Karpas-422 (cell line): ENCODE measurements at regions not wholly inside any gene's neighbourhood (a gene's known extent, or its start where the extent isn't known, plus 50 kb on each side); places are given as distances from the start of the nearest gene placed in this dataset.

Experiments used
- DNase-seq: peaks from one replicate; pipeline ENCODE4 v3.0.0-alpha.2; 2015
- H2AFZ ChIP-seq: fragments of 200-600 bp; sonication (generic); 2 replicates; pipeline ENCODE4 v1.6.1; 2014; ENCODE audit warnings: antibody characterized with exemption, low read length, mixed read lengths
- H3K27ac ChIP-seq: fragments of 200-600 bp; sonication (generic); 2 replicates; pipeline ENCODE4 v1.5.1; 2014; ENCODE audit warnings: mild to moderate bottlenecking, low read length, moderate library complexity
- H3K27me3 ChIP-seq: fragments of 200-600 bp; sonication (generic); 2 replicates; pipeline ENCODE4 v1.6.1; 2014; ENCODE audit warnings: low read length, mixed read lengths
- H3K36me3 ChIP-seq: fragments of 200-600 bp; sonication (generic); 2 replicates; pipeline ENCODE4 v1.6.1; 2014; ENCODE audit warnings: low read length, mixed read lengths; ENCODE audit not compliant: insufficient read depth
- H3K4me1 ChIP-seq: fragments of 200-600 bp; sonication (generic); 2 replicates; pipeline ENCODE4 v1.6.1; 2014; ENCODE audit warnings: mild to moderate bottlenecking, low read length, mixed read lengths
- H3K4me2 ChIP-seq: fragments of 200-600 bp; sonication (generic); 2 replicates; pipeline ENCODE4 v1.6.1; 2014; ENCODE audit warnings: low read length, low read depth, mild to moderate bottlenecking; ENCODE audit not compliant: poor library complexity, severe bottlenecking
- H3K4me3 ChIP-seq: fragments of 200-600 bp; sonication (generic); 2 replicates; pipeline ENCODE4 v1.5.1; 2014; ENCODE audit warnings: mild to moderate bottlenecking, antibody characterized with exemption, low read length, mixed read lengths
- H3K79me2 ChIP-seq: fragments of 200-600 bp; sonication (generic); 2 replicates; pipeline ENCODE4 v1.6.1; 2014; ENCODE audit warnings: mild to moderate bottlenecking, low read length, mixed read lengths
- H3K9ac ChIP-seq: fragments of 200-600 bp; sonication (generic); 2 replicates; pipeline ENCODE4 v1.6.0; 2014; ENCODE audit warnings: low read length
- H3K9me2 ChIP-seq: fragments of 200-600 bp; sonication (generic), shearing (Covaris generic); replicated peaks from 2 replicates; pipeline ENCODE4 v1.6.0; 2014; ENCODE audit warnings: mild to moderate bottlenecking, low read length, moderate library complexity; ENCODE audit not compliant: insufficient read depth
- H3K9me3 ChIP-seq: fragments of 300-700, 200-600 bp; sonication (generic); 2 replicates; pipeline ENCODE4 v1.6.1; 2014; ENCODE audit warnings: low read length, mixed read lengths
- H4K20me1 ChIP-seq: fragments of 200-600 bp; sonication (generic); 2 replicates; pipeline ENCODE4 v1.6.1; 2014; ENCODE audit warnings: mild to moderate bottlenecking, antibody characterized with exemption, low read length, low read depth; ENCODE audit not compliant: insufficient read depth

DNA sequence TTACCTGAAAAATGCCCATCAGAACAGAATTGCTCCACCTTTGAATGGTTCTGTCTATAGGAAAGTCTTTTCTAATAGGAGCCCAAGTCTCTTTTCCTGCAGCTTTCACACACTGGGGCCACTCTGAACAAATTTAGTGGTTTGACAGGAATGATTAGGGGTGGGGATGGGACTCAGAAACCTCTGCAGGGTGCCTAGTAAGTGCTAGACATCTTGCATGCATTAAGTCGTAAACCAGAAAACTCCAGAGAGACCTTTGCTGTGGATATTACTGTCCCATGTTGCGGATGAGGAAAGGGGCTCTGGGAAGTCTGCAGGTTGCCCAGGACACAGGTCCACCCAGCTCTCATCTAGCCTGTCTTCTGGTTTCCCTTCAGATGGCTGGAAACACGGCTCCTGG, 189.7 kb downstream of the OPA1 start:
- Histone ChIP-seq H3K27ac (no peak overlapping the region), H3K4me1 (peaks cover 2% of the 10 kb centered on the region), H4K20me1 (no peaks in the 10 kb centered on the region), H3K79me2 (no peaks in the 10 kb centered on the region), H3K4me3 (no peak overlapping the region), H3K9ac (no peak overlapping the region), H3K9me2 (no peaks in the 10 kb centered on the region), H3K9me3 (no peaks in the 10 kb centered on the region), H3K36me3 (no peaks in the 10 kb centered on the region), H3K4me2 (no peak overlapping the region), H3K27me3 (no peaks in the 10 kb centered on the region; the same call in 1 of the 2 replicates), H2AFZ (no peak overlapping the region)
- no peak for DNase-seq

DNA sequence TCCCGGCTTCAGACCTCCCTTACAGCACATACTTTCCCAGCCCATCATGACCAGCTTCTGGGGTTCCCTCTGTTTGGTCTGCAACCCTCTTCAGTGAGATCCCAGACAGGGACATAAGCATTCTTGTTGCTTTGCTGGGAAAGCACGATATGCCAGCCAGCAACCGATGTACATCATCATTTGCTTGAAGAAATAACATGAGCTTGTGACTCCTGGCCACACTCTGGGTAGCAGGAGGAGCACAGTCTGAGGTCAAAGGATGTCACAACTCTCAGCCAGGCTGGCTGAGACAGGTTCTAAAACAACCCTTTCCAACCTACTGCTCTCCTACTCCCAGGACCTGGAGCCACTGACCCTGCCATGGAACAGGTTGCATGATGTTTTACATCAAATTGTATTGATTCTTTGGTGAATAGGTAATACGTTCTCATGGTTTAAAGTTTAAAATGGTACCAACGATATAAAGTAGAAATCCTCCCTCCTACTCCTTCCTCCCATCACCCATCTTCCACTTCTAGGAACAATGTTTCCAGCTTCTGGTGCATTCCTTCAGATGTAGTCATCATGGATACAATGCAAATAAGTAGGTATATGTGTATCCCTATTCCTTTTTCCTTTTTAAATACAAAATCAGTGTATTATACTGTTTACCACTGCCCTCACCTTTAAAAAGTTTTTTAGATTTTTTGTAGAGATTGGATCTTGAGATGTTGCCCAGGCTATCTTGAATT, 190.3 kb downstream of the OPA1 start:
- no peaks in the 10 kb centered on the region for H3K79me2 ChIP-seq
- H3K9me3 ChIP-seq = no peaks in the 10 kb centered on the region
- no peaks in the 10 kb centered on the region for H3K9me2 ChIP-seq
- H3K27me3 ChIP-seq = no peaks in the 10 kb centered on the region; the same call in 1 of the 2 replicates
- no peaks in the 10 kb centered on the region for H3K4me1 ChIP-seq
- H4K20me1 ChIP-seq = no peaks in the 10 kb centered on the region
- no peaks in the 10 kb centered on the region for H3K36me3 ChIP-seq
- no peak overlapping the region for H3K4me2 ChIP-seq
- H3K27ac ChIP-seq = no peak overlapping the region
- H3K9ac ChIP-seq = no peak overlapping the region
- no peak for DNase-seq
- H3K4me3 ChIP-seq = no peak overlapping the region
- no peak overlapping the region for H2AFZ ChIP-seq

DNA sequence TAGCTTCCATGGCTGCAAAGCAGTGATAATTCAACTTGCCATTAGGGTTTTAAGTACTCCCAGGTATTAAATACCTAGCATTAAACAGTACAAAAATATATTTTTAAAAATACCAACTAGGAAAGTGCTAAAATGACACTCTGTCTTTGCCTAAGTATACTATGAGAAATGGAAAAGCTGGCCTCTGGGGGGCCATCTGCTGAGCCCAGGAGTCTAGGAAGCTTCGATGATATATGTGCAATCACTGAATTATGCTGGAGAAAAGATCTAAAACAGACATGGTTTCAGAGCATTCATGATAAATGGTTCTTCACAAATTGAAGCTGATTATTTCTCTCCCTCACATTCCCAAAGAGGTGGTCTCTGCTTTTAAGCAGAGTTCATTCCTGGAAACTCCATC, 191.8 kb downstream of the OPA1 start:
- DNase-seq = no peak
- no peaks in the 10 kb centered on the region for H3K9me3 ChIP-seq
- H3K27me3 ChIP-seq = no peaks in the 10 kb centered on the region
- no peaks in the 10 kb centered on the region for H3K4me1 ChIP-seq
- no peaks in the 10 kb centered on the region for H4K20me1 ChIP-seq
- H3K9ac ChIP-seq = no peak overlapping the region
- no peaks in the 10 kb centered on the region for H3K79me2 ChIP-seq
- H3K27ac ChIP-seq = no peak overlapping the region
- no peaks in the 10 kb centered on the region for H3K9me2 ChIP-seq
- no peaks in the 10 kb centered on the region for H3K36me3 ChIP-seq
- H2AFZ ChIP-seq = no peak overlapping the region
- no peak overlapping the region for H3K4me3 ChIP-seq
- H3K4me2 ChIP-seq = no peak overlapping the region

DNA sequence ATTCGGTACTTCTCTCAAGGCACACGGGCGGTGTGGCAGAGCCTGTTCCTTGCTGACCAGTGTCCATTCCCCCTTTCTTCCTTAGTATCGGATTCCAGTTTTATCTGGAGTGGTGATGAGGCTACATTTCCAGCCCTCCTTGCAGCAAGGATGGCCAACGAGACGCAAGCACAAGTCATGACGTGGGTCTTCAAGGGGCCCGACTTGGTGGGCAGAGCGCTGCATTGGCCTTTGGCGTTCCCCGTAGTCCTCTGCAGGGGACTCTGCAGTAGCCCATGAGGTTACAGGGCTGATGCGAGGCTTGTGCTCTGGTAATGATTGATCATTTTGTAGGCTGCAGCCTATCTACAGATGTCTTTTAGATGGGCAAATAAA, 194.5 kb downstream of the OPA1 start:
- no peak for DNase-seq
- Histone ChIP-seq H3K4me2 (no peak overlapping the region), H3K27ac (no peak overlapping the region), H4K20me1 (no peaks in the 10 kb centered on the region), H3K9me2 (no peaks in the 10 kb centered on the region), H3K4me1 (no peaks in the 10 kb centered on the region), H3K27me3 (no peaks in the 10 kb centered on the region), H3K9ac (no peak overlapping the region), H2AFZ (no peak overlapping the region), H3K4me3 (no peak overlapping the region), H3K9me3 (no peaks in the 10 kb centered on the region), H3K36me3 (no peaks in the 10 kb centered on the region), H3K79me2 (no peaks in the 10 kb centered on the region)

DNA sequence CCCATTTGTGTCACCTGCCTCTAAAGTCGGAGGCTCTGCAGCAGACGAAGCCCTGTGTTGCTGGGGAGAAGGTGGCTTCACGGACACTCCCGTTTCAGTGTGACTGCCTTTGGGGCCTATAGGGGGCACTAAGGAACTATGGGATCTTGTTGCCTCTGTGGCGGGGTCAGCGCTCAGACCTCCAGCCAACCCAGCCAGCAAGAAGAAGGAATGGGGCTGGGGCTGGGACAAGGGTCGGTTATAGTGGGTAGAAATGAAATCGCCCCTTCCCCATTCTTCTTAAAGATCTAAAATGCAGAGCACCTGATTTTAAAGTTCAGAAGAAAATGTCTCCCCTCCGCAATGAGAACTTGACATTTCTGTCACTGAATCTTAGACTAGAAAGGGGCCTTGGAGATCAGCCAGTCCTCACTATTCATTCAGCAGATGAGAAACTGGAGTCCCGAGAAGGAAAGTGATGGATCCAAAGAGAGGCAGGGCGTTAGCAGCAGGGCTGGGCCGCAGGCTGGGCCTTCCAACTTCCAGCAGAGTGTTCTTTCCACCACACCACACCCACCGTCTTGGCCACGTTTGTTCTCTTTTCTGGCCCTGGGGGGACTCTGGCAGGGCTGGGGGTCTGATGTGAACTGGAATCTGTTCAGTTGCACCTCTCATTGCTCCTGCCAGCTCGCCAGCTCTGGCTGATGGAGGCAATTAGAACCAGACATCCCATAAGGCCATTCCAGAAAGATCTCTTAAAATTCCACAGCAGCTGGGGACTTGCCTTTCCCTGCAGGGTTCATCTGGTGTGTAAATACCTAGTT, 195.4 kb downstream of the OPA1 start:
- no peaks in the 10 kb centered on the region for H3K79me2 ChIP-seq
- H3K9ac ChIP-seq = no peak overlapping the region
- no peak overlapping the region for H2AFZ ChIP-seq
- DNase-seq = peak; percentile 93
- H3K27me3 ChIP-seq = no peaks in the 10 kb centered on the region
- no peak overlapping the region for H3K4me2 ChIP-seq
- no peaks in the 10 kb centered on the region for H3K36me3 ChIP-seq
- no peaks in the 10 kb centered on the region for H3K9me3 ChIP-seq
- no peaks in the 10 kb centered on the region for H3K9me2 ChIP-seq
- H3K4me3 ChIP-seq = no peak overlapping the region
- H3K27ac ChIP-seq = no peak overlapping the region
- H3K4me1 ChIP-seq = no peaks in the 10 kb centered on the region
- no peaks in the 10 kb centered on the region for H4K20me1 ChIP-seq

DNA sequence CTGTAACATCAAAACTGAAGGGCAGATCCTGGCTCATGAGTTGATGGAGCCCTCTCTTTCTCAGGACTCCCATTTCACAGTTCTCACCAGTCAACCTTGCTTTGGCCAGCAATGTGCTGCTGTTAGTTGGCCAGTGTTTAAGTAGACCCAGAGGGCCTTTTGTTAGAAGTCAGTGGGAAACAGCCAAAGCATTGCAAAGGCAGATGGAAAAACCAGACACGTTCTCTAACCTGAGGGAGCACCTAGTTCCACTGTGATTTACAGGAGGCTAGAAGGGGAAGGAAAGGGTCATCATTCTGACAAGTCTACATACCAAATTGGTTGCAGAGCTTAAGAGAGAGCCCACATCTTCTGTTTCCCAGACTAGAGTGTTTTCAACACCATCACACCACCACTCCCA, 196.4 kb downstream of the OPA1 start:
- Histone ChIP-seq H3K4me1 (no peaks in the 10 kb centered on the region), H4K20me1 (no peaks in the 10 kb centered on the region), H3K9me3 (no peaks in the 10 kb centered on the region), H3K27me3 (no peaks in the 10 kb centered on the region; the same call in 1 of the 2 replicates), H3K79me2 (no peaks in the 10 kb centered on the region), H3K27ac (no peak overlapping the region), H3K36me3 (no peaks in the 10 kb centered on the region), H3K9ac (no peak overlapping the region), H3K9me2 (no peaks in the 10 kb centered on the region), H2AFZ (no peak overlapping the region), H3K4me3 (no peak overlapping the region), H3K4me2 (no peak overlapping the region)
- DNase-seq = no peak

DNA sequence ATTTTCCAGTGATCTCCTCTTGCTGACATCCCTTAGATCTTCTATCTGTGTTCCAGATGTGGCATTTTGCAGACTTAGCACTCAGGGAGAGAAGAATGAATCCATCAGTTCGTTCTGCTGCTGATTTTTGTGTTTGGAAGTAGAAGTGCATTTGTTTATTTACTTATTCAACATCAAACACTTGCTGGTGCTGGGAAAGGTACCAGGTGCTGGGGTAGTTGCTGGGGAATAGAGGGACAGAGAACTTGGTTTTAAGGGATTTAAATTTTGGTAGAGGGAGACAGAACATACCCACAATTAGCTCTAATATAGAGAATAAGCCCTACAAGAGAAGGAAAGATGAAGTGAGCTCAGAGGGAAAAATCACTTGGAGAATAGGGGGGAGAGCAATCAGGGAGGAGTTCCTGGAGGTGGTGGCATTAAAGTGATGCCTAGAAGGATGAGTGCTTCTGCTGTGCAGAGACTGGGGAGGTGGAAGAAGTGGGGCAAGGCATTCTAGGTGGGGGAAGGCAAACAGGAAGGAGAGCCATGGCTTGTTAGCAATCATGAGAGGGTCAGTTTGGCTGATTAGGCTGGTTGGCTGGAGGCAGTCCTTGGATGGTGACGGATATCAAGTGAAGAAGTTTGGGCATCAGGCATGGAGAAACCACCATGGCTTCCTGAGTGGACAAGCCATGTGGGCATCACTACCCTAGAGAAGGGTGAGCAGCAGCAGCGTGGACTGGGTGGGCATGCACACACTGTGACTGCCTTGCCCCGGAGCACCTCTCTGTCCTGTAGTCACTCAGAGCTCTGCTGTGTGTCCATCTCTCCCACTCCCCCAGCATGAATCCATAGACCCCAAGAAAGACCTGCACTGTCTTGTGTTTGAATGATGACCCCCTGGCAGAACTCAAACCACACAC, 197.3 kb downstream of the OPA1 start:
- Histone ChIP-seq H3K27ac (no peak overlapping the region), H3K9me2 (no peaks in the 10 kb centered on the region), H3K36me3 (no peaks in the 10 kb centered on the region), H2AFZ (no peak overlapping the region), H3K4me3 (no peak overlapping the region), H3K9ac (no peak overlapping the region), H3K4me2 (no peak overlapping the region), H3K79me2 (no peaks in the 10 kb centered on the region), H3K4me1 (no peaks in the 10 kb centered on the region), H4K20me1 (no peaks in the 10 kb centered on the region), H3K27me3 (no peaks in the 10 kb centered on the region; the same call in 1 of the 2 replicates), H3K9me3 (no peaks in the 10 kb centered on the region)
- no peak for DNase-seq
